Endothelial cell (in vitro differentiated cells): ENCODE measurements at regions not wholly inside any gene's neighbourhood (a gene's known extent, or its start where the extent isn't known, plus 50 kb on each side); places are given as distances from the start of the nearest gene placed in this dataset.

ENCODE experiments used
- DNase-seq: peaks from one replicate; pipeline ENCODE4 v3.0.0; 2021; ENCODE audit warnings: low spot score
- H3K27ac Mint-ChIP-seq: one replicate; pipeline ENCODE4 v1.8.0; 2021; ENCODE audit warnings: mixed read lengths, inconsistent platforms; ENCODE audit not compliant: unreplicated experiment
- H3K27me3 Mint-ChIP-seq: one replicate; pipeline ENCODE4 v1.8.0; 2021; ENCODE audit warnings: mild to moderate bottlenecking, moderate library complexity, mixed read lengths, inconsistent platforms; ENCODE audit not compliant: unreplicated experiment
- H3K36me3 Mint-ChIP-seq: one replicate; pipeline ENCODE4 v1.8.0; 2021; ENCODE audit warnings: mild to moderate bottlenecking, low read depth, mixed read lengths, inconsistent platforms; ENCODE audit not compliant: unreplicated experiment
- H3K4me1 Mint-ChIP-seq: one replicate; pipeline ENCODE4 v1.8.0; 2021; ENCODE audit warnings: mild to moderate bottlenecking, mixed read lengths, inconsistent platforms; ENCODE audit not compliant: unreplicated experiment
- H3K4me3 Mint-ChIP-seq: one replicate; pipeline ENCODE4 v1.8.0; 2021; ENCODE audit warnings: mild to moderate bottlenecking, mixed read lengths, inconsistent platforms; ENCODE audit not compliant: unreplicated experiment
- H3K9me3 Mint-ChIP-seq: one replicate; pipeline ENCODE4 v1.8.0; 2021; ENCODE audit warnings: mixed read lengths, inconsistent platforms; ENCODE audit not compliant: unreplicated experiment
- TF ChIP-seq, protein P1 (sequence below): fragments of 200-600 bp; sonication (generic); IDR thresholded peaks from one replicate; pipeline ENCODE4 v1.5.0; 2021; ENCODE audit warnings: antibody characterized with exemption; ENCODE audit not compliant: unreplicated experiment

DNA sequence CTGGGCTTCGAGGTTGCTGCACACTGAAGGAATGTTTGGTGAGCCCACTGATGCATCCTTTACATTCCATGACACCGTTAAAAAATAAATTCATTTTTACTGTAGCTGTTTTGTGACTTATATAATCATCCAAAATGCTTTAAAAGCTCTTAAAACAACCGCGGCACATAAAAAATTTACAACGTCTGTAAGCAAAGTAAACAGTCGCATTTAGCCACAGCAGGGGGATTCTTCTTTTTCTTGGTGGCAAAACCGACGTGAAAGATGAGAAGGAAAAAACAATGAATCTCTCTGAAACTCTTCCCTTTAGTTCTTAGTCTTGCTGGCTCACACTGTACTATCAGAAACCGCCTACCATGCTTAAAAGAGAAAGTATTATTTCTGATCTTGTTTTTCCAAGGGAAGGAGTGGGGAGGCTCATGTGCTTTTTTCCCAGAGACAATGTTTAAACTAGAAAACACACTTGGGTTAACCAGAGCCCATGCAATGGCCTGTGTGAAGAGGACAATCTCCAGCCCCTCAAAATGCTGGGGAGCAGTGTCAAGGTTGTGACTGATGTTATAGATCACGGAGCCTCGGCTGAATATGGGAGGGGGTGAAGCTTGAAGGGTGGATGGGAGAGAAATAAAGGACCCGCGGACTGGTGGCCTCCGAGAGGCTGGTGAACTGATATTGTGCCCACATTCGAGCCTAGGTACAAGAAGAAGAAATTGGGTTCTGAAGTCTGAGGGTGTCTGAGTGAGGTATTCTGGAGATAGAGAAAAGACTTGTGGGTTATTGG, 91.1 kb downstream of the IRF8 start:
- DNase-seq = no peak
- Mint-ChIP-seq H3K9me3 (no peaks in the 10 kb centered on the region), H3K27me3 (peaks cover 5% of the 10 kb centered on the region), H3K4me1 (peaks cover 2% of the 10 kb centered on the region), H3K36me3 (no peaks in the 10 kb centered on the region), H3K4me3 (no peak overlapping the region), H3K27ac (no peak overlapping the region)
- TF ChIP-seq, protein P1, sequence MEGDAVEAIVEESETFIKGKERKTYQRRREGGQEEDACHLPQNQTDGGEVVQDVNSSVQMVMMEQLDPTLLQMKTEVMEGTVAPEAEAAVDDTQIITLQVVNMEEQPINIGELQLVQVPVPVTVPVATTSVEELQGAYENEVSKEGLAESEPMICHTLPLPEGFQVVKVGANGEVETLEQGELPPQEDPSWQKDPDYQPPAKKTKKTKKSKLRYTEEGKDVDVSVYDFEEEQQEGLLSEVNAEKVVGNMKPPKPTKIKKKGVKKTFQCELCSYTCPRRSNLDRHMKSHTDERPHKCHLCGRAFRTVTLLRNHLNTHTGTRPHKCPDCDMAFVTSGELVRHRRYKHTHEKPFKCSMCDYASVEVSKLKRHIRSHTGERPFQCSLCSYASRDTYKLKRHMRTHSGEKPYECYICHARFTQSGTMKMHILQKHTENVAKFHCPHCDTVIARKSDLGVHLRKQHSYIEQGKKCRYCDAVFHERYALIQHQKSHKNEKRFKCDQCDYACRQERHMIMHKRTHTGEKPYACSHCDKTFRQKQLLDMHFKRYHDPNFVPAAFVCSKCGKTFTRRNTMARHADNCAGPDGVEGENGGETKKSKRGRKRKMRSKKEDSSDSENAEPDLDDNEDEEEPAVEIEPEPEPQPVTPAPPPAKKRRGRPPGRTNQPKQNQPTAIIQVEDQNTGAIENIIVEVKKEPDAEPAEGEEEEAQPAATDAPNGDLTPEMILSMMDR = no peak

DNA sequence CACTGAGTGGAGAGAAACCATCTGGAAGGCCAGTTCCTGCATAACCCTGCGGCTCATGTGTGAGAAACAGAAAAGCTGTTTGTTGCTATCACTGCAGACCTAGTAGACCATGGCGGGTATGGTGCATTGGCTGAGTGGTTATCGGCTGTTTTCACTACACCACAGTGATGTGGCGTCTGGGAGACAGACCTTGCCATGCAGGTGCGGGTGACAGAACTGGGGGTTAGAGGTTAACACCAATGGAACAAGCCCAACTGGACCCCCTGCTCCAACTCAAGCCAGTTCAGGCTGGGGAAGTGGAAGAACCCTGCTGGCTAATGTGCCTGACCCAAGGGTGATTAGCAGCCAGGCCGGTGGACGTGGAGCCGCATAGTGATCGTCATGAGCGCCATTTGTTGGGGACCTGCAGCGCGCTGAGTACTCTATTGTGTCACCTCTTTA, 91.9 kb downstream of the IRF8 start:
- Mint-ChIP-seq H3K27ac (no peak overlapping the region), H3K4me3 (no peak overlapping the region), H3K9me3 (no peaks in the 10 kb centered on the region), H3K36me3 (no peaks in the 10 kb centered on the region), H3K27me3 (peaks cover 5% of the 10 kb centered on the region), H3K4me1 (peaks cover 2% of the 10 kb centered on the region)
- TF ChIP-seq, protein P1 = no peak
- no peak for DNase-seq

DNA sequence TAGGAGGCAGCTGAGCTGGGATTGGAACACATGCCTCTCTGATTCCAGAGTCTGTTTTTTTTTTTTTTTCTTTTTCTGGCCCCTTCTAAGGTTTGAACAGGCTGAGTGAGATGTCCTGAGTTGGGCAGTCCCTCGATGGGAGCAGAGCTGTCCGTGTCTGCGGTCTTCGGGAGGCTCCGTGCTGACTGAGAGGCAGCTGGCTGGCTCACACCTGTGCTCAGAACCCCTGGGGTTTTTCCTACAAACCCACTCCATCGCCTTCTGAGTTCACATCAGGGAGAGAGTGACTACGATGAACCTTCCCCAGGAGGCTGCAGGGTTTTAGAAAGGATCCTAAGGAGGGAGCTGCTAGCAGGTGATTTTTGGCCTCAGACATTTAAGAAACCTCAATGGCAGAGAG, 92.5 kb downstream of the IRF8 start:
- no peaks in the 10 kb centered on the region for H3K36me3 Mint-ChIP-seq
- no peak for DNase-seq
- TF ChIP-seq, protein P1 = no peak
- peaks cover 2% of the 10 kb centered on the region for H3K4me1 Mint-ChIP-seq
- peaks cover 7% of the 10 kb centered on the region for H3K27me3 Mint-ChIP-seq
- H3K27ac Mint-ChIP-seq = no peak overlapping the region
- H3K4me3 Mint-ChIP-seq = no peak overlapping the region
- no peaks in the 10 kb centered on the region for H3K9me3 Mint-ChIP-seq

DNA sequence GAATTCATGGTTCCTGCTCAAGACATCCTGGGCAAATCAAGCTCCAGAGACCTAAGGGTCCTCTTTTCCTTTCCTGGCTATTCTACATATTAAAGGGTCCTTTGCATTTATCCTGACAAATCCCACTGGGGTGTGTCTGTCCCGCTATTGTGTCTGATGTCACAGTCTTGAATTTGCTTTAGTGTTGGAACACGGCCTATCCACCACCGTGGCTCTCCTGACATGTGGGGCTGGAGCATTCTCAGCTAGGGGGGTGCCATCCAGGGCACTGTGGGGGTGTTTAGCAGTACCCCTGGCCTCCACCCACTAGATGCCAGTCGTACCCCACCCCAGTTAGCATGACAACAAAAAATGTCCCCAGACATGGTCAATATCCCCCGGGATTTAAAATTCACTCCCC, 92.9 kb downstream of the IRF8 start:
- Mint-ChIP-seq H3K9me3 (no peaks in the 10 kb centered on the region), H3K4me3 (no peak overlapping the region), H3K4me1 (peaks cover 2% of the 10 kb centered on the region), H3K27me3 (peaks cover 7% of the 10 kb centered on the region), H3K27ac (no peak overlapping the region), H3K36me3 (no peaks in the 10 kb centered on the region)
- DNase-seq = no peak
- TF ChIP-seq, protein P1 = no peak

DNA sequence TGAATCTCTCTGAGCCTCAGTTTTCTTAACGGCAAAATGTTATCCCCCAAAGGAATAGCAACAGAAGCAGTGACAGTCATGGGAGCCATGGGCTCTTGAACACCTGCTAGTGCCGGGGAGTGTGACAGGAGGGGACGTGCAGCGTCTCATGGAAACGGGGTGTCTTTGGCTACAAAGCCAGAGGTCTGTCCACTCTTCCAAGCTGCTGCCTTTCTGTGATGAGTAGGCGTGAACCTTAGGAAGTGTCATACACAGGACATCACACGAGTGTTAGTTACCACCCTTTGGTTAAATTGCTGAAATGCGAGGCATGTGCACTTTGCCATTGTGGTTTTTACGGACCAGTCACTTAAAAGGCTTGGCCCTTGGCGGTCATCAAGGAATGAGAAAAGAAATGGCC, 93.4 kb downstream of the IRF8 start:
- no peaks in the 10 kb centered on the region for H3K36me3 Mint-ChIP-seq
- no peak for DNase-seq
- H3K9me3 Mint-ChIP-seq = no peaks in the 10 kb centered on the region
- H3K4me3 Mint-ChIP-seq = no peak overlapping the region
- TF ChIP-seq, protein P1 = no peak
- no peak overlapping the region for H3K27ac Mint-ChIP-seq
- peaks cover 2% of the 10 kb centered on the region for H3K4me1 Mint-ChIP-seq
- H3K27me3 Mint-ChIP-seq = peaks cover 7% of the 10 kb centered on the region
